OCI-LY1 (cell line): ENCODE measurements at regions not wholly inside any gene's neighbourhood (a gene's known extent, or its start where the extent isn't known, plus 50 kb on each side); places are given as distances from the start of the nearest gene placed in this dataset.

Source experiments
- EZH2 ChIP-seq: fragments of 200-600 bp; sonication (generic), shearing (Covaris generic); IDR thresholded peaks from 2 replicates; pipeline ENCODE4 v1.8.0; 2017; ENCODE audit warnings: borderline replicate concordance, mixed run types, mild to moderate bottlenecking, antibody characterized with exemption, low read length, moderate library complexity, mixed read lengths
- TF ChIP-seq, protein P1 (sequence below): fragments of 200-600 bp; sonication (generic), shearing (Covaris generic); IDR thresholded peaks from 2 replicates; pipeline ENCODE4 v1.5.1; 2017; ENCODE audit warnings: mild to moderate bottlenecking, antibody characterized with exemption, low read length, moderate library complexity, mixed read lengths

- TF ChIP-seq, protein P1, sequence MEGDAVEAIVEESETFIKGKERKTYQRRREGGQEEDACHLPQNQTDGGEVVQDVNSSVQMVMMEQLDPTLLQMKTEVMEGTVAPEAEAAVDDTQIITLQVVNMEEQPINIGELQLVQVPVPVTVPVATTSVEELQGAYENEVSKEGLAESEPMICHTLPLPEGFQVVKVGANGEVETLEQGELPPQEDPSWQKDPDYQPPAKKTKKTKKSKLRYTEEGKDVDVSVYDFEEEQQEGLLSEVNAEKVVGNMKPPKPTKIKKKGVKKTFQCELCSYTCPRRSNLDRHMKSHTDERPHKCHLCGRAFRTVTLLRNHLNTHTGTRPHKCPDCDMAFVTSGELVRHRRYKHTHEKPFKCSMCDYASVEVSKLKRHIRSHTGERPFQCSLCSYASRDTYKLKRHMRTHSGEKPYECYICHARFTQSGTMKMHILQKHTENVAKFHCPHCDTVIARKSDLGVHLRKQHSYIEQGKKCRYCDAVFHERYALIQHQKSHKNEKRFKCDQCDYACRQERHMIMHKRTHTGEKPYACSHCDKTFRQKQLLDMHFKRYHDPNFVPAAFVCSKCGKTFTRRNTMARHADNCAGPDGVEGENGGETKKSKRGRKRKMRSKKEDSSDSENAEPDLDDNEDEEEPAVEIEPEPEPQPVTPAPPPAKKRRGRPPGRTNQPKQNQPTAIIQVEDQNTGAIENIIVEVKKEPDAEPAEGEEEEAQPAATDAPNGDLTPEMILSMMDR, result no peak
- TF ChIP-seq EZH2, result no peak
Observed at GRCh38 chr1:14373081-14373758, 225.3 kb upstream of the KAZN start.
